GM23338 (cell line): ENCODE measurements at regions not wholly inside any gene's neighbourhood (a gene's known extent, or its start where the extent isn't known, plus 50 kb on each side); places are given as distances from the start of the nearest gene placed in this dataset.

ENCODE experiments used
- ATAC-seq: fragments of 200-7000 bp; cut with Tn5 transposase; 3 replicates; pipeline ENCODE4 v1.9.1; 2020
- DNase-seq: peaks from one replicate; pipeline ENCODE4 v3.0.0-alpha.2; 2015; ENCODE audit warnings: low spot score
- H2AFZ ChIP-seq: fragments of 200-600 bp; sonication (generic); 2 replicates; pipeline ENCODE4 v1.8.0; 2016; ENCODE audit warnings: antibody characterized with exemption, mild to moderate bottlenecking, moderate library complexity
- H3F3A ChIP-seq: fragments of 200-600 bp; sonication (generic); replicated peaks from 2 replicates; pipeline ENCODE4 v1.8.0; 2017; ENCODE audit warnings: antibody characterized with exemption, mixed run types, low read depth
- H3K27ac ChIP-seq: fragments of 200-600 bp; sonication (generic); 2 replicates; pipeline ENCODE4 v1.6.1; 2016; ENCODE audit warnings: low read depth
- H3K27me3 ChIP-seq: fragments of 200-600 bp; sonication (generic); 2 replicates; pipeline ENCODE4 v1.8.0; 2016; ENCODE audit warnings: mild to moderate bottlenecking, mixed run types, moderate library complexity; ENCODE audit not compliant: insufficient read depth
- H3K36me3 ChIP-seq: fragments of 200-600 bp; sonication (generic); 2 replicates; pipeline ENCODE4 v1.8.0; 2016; ENCODE audit warnings: mild to moderate bottlenecking; ENCODE audit not compliant: insufficient read depth
- H3K4me1 ChIP-seq: fragments of 200-600 bp; sonication (generic); 2 replicates; pipeline ENCODE4 v1.8.0; 2016; ENCODE audit warnings: mild to moderate bottlenecking, moderate library complexity; ENCODE audit not compliant: insufficient read depth
- H3K4me2 ChIP-seq: fragments of 200-600 bp; sonication (generic); 2 replicates; pipeline ENCODE4 v1.7.1; 2017; ENCODE audit warnings: mixed run types
- H3K4me3 ChIP-seq: fragments of 200-600 bp; sonication (generic); 2 replicates; pipeline ENCODE4 v1.6.1; 2016; ENCODE audit warnings: mixed run types
- H3K79me2 ChIP-seq: fragments of 200-600 bp; sonication (generic); replicated peaks from 2 replicates; pipeline ENCODE4 v1.8.0; 2017; ENCODE audit warnings: mild to moderate bottlenecking; ENCODE audit not compliant: insufficient read depth
- H3K9me2 ChIP-seq: fragments of 200-600 bp; sonication (generic); 2 replicates; pipeline ENCODE4 v1.8.0; 2017; ENCODE audit not compliant: insufficient read depth
- H4K20me1 ChIP-seq: fragments of 200-600 bp; sonication (generic); replicated peaks from 2 replicates; pipeline ENCODE4 v1.8.0; 2017; ENCODE audit warnings: mild to moderate bottlenecking; ENCODE audit not compliant: insufficient read depth
- H3K27ac Mint-ChIP-seq: 2 replicates; pipeline ENCODE4 v1.8.0; 2020; ENCODE audit warnings: inconsistent platforms, mild to moderate bottlenecking, moderate library complexity, mixed read lengths
- H3K27me3 Mint-ChIP-seq: 3 replicates; pipeline ENCODE4 v1.8.0; 2022; ENCODE audit warnings: low read depth, mild to moderate bottlenecking, moderate library complexity, mixed read lengths, inconsistent platforms; ENCODE audit not compliant: insufficient read depth, poor library complexity
- H3K36me3 Mint-ChIP-seq: 3 replicates; pipeline ENCODE4 v1.8.0; 2021; ENCODE audit warnings: low read depth, mild to moderate bottlenecking, inconsistent platforms, moderate library complexity, mixed read lengths
- H3K4me1 Mint-ChIP-seq: 3 replicates; pipeline ENCODE4 v1.8.0; 2020; ENCODE audit warnings: mild to moderate bottlenecking, inconsistent platforms, mixed read lengths
- H3K4me3 Mint-ChIP-seq: 3 replicates; pipeline ENCODE4 v1.8.0; 2021; ENCODE audit warnings: moderate library complexity, mild to moderate bottlenecking, inconsistent platforms, mixed read lengths
- H3K9me3 Mint-ChIP-seq: 3 replicates; pipeline ENCODE4 v1.8.0; 2020; ENCODE audit warnings: moderate library complexity, mild to moderate bottlenecking, inconsistent platforms, mixed read lengths
- CREB1 ChIP-seq: fragments of 250-450 bp; sonication (Bioruptor Pico); IDR thresholded peaks from 2 replicates; pipeline ENCODE4 v1.5.0; 2020; ENCODE audit warnings: low read depth, mild to moderate bottlenecking, moderate library complexity
- EZH2 ChIP-seq: fragments of 200-600 bp; sonication (generic); IDR thresholded peaks from one replicate; pipeline ENCODE4 v1.8.0; 2017; ENCODE audit warnings: antibody characterized with exemption, mild to moderate bottlenecking, low read depth; ENCODE audit not compliant: unreplicated experiment
- EZH2phosphoT487 ChIP-seq: fragments of 200-600 bp; sonication (generic); IDR thresholded peaks from one replicate; pipeline ENCODE4 v1.8.1; 2018; ENCODE audit warnings: antibody characterized with exemption; ENCODE audit not compliant: unreplicated experiment
- JUNB ChIP-seq: IDR thresholded peaks from one replicate; pipeline ENCODE4 v1.6.1; 2016; ENCODE audit warnings: antibody characterized with exemption; ENCODE audit not compliant: unreplicated experiment
- NANOG ChIP-seq: IDR thresholded peaks from 2 replicates; pipeline ENCODE4 v1.6.1; 2016; ENCODE audit warnings: antibody characterized with exemption, borderline replicate concordance
- POLR2AphosphoS5 ChIP-seq: IDR thresholded peaks from 2 replicates; pipeline ENCODE4 v1.6.1; 2016; ENCODE audit warnings: antibody characterized with exemption, low read depth
- STAT1 ChIP-seq: IDR thresholded peaks from one replicate; pipeline ENCODE4 v1.6.1; 2016; ENCODE audit warnings: antibody characterized with exemption; ENCODE audit not compliant: unreplicated experiment
- ZNF114 ChIP-seq: fragments of 250-450 bp; sonication (Bioruptor Pico); IDR thresholded peaks from 2 replicates; pipeline ENCODE4 v1.5.0; 2020; ENCODE audit warnings: mild to moderate bottlenecking, moderate library complexity
- ZNF331 ChIP-seq: fragments of 250-450 bp; sonication (Bioruptor Pico); IDR thresholded peaks from 2 replicates; pipeline ENCODE4 v1.5.0; 2020; ENCODE audit warnings: low read depth, mild to moderate bottlenecking, moderate library complexity
- TF ChIP-seq, protein P1 (sequence below): IDR thresholded peaks from 2 replicates; pipeline ENCODE4 v1.6.1; 2016; ENCODE audit warnings: antibody characterized with exemption
- TF ChIP-seq, protein P2 (sequence below), 2 experiments: fragments of 200-600 bp in 1 of 2; sonication (generic) in 1 of 2; conservative IDR thresholded peaks; 2 replicates each; pipeline versions ENCODE4 v1.5.1 to v1.6.1; 2016 to 2017; ENCODE audit warnings: antibody characterized with exemption in 2 of 2, low read depth in 2 of 2, mild to moderate bottlenecking in 2 of 2, moderate library complexity in 1 of 2
- TF ChIP-seq, protein P3 (sequence below): IDR thresholded peaks from one replicate; pipeline ENCODE4 v1.6.1; 2018; ENCODE audit warnings: antibody characterized with exemption; ENCODE audit not compliant: unreplicated experiment
- TF ChIP-seq, protein P4 (sequence below): fragments of 250-450 bp; sonication (Bioruptor Pico); IDR thresholded peaks from 2 replicates; pipeline ENCODE4 v1.5.0; 2020; ENCODE audit warnings: mild to moderate bottlenecking, moderate library complexity

DNA sequence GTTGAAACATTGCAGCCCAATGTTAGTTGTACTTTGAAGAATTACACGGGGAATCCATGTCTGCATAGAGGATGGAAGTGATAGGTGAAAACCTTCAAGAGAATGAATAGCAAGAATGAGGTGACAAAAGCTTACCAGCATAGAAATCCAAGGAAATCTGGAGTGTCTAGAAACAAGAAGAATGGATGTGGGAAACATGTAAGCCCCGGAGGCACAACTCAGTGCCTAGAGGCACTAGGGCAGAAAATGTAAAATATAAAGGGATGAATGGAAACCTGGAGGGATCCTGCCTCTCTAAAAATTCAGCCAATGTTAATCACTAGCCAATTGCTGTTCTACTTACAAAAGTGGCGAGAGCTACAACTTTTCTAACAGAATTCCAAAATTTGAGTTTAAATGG, 619.0 kb downstream of the TBL1XR1 start:
- ATAC-seq, result no peak
- TF ChIP-seq EZH2phosphoT487, result no peak
- no peak for TF ChIP-seq POLR2AphosphoS5
- TF ChIP-seq STAT1, result no peak
- TF ChIP-seq CREB1 (CRISPR knock-in tag), result no peak
- no peak for TF ChIP-seq NANOG
- TF ChIP-seq ZNF331 (CRISPR knock-in tag), result no peak
- no peak for TF ChIP-seq EZH2
- TF ChIP-seq, protein P1, sequence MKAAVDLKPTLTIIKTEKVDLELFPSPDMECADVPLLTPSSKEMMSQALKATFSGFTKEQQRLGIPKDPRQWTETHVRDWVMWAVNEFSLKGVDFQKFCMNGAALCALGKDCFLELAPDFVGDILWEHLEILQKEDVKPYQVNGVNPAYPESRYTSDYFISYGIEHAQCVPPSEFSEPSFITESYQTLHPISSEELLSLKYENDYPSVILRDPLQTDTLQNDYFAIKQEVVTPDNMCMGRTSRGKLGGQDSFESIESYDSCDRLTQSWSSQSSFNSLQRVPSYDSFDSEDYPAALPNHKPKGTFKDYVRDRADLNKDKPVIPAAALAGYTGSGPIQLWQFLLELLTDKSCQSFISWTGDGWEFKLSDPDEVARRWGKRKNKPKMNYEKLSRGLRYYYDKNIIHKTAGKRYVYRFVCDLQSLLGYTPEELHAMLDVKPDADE, result no peak
- TF ChIP-seq, protein P2, sequence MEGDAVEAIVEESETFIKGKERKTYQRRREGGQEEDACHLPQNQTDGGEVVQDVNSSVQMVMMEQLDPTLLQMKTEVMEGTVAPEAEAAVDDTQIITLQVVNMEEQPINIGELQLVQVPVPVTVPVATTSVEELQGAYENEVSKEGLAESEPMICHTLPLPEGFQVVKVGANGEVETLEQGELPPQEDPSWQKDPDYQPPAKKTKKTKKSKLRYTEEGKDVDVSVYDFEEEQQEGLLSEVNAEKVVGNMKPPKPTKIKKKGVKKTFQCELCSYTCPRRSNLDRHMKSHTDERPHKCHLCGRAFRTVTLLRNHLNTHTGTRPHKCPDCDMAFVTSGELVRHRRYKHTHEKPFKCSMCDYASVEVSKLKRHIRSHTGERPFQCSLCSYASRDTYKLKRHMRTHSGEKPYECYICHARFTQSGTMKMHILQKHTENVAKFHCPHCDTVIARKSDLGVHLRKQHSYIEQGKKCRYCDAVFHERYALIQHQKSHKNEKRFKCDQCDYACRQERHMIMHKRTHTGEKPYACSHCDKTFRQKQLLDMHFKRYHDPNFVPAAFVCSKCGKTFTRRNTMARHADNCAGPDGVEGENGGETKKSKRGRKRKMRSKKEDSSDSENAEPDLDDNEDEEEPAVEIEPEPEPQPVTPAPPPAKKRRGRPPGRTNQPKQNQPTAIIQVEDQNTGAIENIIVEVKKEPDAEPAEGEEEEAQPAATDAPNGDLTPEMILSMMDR (conservative IDR thresholded peaks at IDR 0.05; ENCODE audit: low read depth in 2 of 2), result no peak
- TF ChIP-seq, protein P3, sequence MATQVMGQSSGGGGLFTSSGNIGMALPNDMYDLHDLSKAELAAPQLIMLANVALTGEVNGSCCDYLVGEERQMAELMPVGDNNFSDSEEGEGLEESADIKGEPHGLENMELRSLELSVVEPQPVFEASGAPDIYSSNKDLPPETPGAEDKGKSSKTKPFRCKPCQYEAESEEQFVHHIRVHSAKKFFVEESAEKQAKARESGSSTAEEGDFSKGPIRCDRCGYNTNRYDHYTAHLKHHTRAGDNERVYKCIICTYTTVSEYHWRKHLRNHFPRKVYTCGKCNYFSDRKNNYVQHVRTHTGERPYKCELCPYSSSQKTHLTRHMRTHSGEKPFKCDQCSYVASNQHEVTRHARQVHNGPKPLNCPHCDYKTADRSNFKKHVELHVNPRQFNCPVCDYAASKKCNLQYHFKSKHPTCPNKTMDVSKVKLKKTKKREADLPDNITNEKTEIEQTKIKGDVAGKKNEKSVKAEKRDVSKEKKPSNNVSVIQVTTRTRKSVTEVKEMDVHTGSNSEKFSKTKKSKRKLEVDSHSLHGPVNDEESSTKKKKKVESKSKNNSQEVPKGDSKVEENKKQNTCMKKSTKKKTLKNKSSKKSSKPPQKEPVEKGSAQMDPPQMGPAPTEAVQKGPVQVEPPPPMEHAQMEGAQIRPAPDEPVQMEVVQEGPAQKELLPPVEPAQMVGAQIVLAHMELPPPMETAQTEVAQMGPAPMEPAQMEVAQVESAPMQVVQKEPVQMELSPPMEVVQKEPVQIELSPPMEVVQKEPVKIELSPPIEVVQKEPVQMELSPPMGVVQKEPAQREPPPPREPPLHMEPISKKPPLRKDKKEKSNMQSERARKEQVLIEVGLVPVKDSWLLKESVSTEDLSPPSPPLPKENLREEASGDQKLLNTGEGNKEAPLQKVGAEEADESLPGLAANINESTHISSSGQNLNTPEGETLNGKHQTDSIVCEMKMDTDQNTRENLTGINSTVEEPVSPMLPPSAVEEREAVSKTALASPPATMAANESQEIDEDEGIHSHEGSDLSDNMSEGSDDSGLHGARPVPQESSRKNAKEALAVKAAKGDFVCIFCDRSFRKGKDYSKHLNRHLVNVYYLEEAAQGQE, result no peak
- no peak for TF ChIP-seq JUNB
- TF ChIP-seq, protein P4, sequence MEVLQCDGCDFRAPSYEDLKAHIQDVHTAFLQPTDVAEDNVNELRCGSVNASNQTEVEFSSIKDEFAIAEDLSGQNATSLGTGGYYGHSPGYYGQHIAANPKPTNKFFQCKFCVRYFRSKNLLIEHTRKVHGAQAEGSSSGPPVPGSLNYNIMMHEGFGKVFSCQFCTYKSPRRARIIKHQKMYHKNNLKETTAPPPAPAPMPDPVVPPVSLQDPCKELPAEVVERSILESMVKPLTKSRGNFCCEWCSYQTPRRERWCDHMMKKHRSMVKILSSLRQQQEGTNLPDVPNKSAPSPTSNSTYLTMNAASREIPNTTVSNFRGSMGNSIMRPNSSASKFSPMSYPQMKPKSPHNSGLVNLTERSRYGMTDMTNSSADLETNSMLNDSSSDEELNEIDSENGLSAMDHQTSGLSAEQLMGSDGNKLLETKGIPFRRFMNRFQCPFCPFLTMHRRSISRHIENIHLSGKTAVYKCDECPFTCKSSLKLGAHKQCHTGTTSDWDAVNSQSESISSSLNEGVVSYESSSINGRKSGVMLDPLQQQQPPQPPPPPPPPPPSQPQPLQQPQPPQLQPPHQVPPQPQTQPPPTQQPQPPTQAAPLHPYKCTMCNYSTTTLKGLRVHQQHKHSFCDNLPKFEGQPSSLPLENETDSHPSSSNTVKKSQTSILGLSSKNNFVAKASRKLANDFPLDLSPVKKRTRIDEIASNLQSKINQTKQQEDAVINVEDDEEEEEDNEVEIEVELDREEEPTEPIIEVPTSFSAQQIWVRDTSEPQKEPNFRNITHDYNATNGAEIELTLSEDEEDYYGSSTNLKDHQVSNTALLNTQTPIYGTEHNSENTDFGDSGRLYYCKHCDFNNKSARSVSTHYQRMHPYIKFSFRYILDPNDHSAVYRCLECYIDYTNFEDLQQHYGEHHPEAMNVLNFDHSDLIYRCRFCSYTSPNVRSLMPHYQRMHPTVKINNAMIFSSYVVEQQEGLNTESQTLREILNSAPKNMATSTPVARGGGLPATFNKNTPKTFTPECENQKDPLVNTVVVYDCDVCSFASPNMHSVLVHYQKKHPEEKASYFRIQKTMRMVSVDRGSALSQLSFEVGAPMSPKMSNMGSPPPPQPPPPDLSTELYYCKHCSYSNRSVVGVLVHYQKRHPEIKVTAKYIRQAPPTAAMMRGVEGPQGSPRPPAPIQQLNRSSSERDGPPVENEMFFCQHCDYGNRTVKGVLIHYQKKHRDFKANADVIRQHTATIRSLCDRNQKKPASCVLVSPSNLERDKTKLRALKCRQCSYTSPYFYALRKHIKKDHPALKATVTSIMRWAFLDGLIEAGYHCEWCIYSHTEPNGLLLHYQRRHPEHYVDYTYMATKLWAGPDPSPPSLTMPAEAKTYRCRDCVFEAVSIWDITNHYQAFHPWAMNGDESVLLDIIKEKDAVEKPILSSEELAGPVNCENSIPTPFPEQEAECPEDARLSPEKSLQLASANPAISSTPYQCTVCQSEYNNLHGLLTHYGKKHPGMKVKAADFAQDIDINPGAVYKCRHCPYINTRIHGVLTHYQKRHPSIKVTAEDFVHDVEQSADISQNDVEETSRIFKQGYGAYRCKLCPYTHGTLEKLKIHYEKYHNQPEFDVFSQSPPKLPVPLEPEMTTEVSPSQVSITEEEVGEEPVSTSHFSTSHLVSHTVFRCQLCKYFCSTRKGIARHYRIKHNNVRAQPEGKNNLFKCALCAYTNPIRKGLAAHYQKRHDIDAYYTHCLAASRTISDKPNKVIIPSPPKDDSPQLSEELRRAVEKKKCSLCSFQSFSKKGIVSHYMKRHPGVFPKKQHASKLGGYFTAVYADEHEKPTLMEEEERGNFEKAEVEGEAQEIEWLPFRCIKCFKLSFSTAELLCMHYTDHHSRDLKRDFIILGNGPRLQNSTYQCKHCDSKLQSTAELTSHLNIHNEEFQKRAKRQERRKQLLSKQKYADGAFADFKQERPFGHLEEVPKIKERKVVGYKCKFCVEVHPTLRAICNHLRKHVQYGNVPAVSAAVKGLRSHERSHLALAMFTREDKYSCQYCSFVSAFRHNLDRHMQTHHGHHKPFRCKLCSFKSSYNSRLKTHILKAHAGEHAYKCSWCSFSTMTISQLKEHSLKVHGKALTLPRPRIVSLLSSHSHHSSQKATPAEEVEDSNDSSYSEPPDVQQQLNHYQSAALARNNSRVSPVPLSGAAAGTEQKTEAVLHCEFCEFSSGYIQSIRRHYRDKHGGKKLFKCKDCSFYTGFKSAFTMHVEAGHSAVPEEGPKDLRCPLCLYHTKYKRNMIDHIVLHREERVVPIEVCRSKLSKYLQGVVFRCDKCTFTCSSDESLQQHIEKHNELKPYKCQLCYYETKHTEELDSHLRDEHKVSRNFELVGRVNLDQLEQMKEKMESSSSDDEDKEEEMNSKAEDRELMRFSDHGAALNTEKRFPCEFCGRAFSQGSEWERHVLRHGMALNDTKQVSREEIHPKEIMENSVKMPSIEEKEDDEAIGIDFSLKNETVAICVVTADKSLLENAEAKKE (CRISPR knock-in tag), result no peak
- no peak for TF ChIP-seq ZNF114 (CRISPR knock-in tag)
- no peak overlapping the region for H3K27ac Mint-ChIP-seq

More for the DNA sequence above, 619.0 kb downstream of the TBL1XR1 start:
- no peaks in the 10 kb centered on the region for H4K20me1 ChIP-seq
- no peak overlapping the region for H3K4me3 ChIP-seq
- H3K4me1 ChIP-seq, result peaks cover 7% of the 10 kb centered on the region
- H3K36me3 ChIP-seq, result no peaks in the 10 kb centered on the region
- no peaks in the 10 kb centered on the region for H3K9me3 Mint-ChIP-seq
- no peaks in the 10 kb centered on the region for H3K27me3 Mint-ChIP-seq
- DNase-seq, result no peak
- H3K27ac ChIP-seq, result no peak overlapping the region
- no peaks in the 10 kb centered on the region for H3K27me3 ChIP-seq
- no peak overlapping the region for H3K4me3 Mint-ChIP-seq
- 0 out of 2 replicates have a peak overlapping the region, but pooled peaks have one; percentile 1 for H3K4me2 ChIP-seq
- no peak overlapping the region for H2AFZ ChIP-seq
- no peaks in the 10 kb centered on the region for H3F3A ChIP-seq
- H3K36me3 Mint-ChIP-seq, result no peaks in the 10 kb centered on the region
- peaks cover 13% of the 10 kb centered on the region for H3K4me1 Mint-ChIP-seq
- 0 out of 2 replicates have a peak, but pooled peaks cover 5% of the 10 kb centered on the region for H3K9me2 ChIP-seq
- no peaks in the 10 kb centered on the region for H3K79me2 ChIP-seq
